ENCODE measurements at regions not wholly inside any gene's neighbourhood (a gene's known extent, or its start where the extent isn't known, plus 50 kb on each side); places are given as distances from the start of the nearest gene placed in this dataset.

DNA sequence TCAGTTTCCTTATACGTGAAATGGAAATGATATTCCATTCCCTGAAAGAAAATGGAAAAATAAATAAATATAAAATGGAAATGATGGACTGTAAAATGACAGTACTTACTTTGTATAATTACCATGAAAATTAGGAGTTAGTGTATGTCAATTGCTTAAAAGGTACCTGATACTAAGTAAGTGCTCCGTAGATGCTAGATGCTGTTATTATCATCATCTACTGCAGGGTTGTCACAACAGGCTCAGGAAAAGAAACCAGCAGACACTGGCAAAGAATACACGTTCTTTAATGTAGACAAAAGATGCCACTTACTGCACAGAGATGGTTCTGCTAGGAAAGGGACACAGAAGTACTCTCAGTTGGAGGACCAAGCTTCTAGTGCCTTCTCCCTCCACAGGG is 64.0 kb upstream of the KCNN2 start:
- no peak for TF ChIP-seq EZH2 (IDR thresholded peaks at IDR 0.05; ENCODE audit: insufficient read depth, poor library complexity, severe bottlenecking)
- no peak for TF ChIP-seq EZH2phosphoT487 (IDR thresholded peaks at IDR 0.05; ENCODE audit: insufficient read depth, low read depth)
- in situ Hi-C loops (cut with MboI) = no loop called here
- WGBS, 2 experiments (ENCODE audit: low coverage in 1 of 2, low lambda C conversion rate in 2 of 2, missing lambda C conversion rate in 2 of 2) = 27 to 31% methylated on average over 3 of the region's 3 CpGs
- Histone ChIP-seq H4K20me1 (ENCODE audit: insufficient read depth) (no peaks in the 10 kb centered on the region), H3K27ac (no peak overlapping the region), H3K36me3 (ENCODE audit: low read depth) (no peaks in the 10 kb centered on the region), H3K4me3 (no peak overlapping the region), H2AFZ (no peak overlapping the region), H3K9me2 (ENCODE audit: insufficient read depth) (no peaks in the 10 kb centered on the region), H3K4me2 (ENCODE audit: unreplicated experiment) (no peak overlapping the region), H3F3A (ENCODE audit: insufficient read depth) (no peaks in the 10 kb centered on the region), H3K79me2 (ENCODE audit: insufficient read depth) (no peaks in the 10 kb centered on the region), H3K27me3 (replicated peaks; ENCODE audit: insufficient read depth) (no peaks in the 10 kb centered on the region), H3K4me1 (ENCODE audit: insufficient read depth) (no peaks in the 10 kb centered on the region), H3K9me3 (ENCODE audit: low read depth) (no peaks in the 10 kb centered on the region), H3K9ac (no peak overlapping the region)
- DNase-seq = no peak

DNA sequence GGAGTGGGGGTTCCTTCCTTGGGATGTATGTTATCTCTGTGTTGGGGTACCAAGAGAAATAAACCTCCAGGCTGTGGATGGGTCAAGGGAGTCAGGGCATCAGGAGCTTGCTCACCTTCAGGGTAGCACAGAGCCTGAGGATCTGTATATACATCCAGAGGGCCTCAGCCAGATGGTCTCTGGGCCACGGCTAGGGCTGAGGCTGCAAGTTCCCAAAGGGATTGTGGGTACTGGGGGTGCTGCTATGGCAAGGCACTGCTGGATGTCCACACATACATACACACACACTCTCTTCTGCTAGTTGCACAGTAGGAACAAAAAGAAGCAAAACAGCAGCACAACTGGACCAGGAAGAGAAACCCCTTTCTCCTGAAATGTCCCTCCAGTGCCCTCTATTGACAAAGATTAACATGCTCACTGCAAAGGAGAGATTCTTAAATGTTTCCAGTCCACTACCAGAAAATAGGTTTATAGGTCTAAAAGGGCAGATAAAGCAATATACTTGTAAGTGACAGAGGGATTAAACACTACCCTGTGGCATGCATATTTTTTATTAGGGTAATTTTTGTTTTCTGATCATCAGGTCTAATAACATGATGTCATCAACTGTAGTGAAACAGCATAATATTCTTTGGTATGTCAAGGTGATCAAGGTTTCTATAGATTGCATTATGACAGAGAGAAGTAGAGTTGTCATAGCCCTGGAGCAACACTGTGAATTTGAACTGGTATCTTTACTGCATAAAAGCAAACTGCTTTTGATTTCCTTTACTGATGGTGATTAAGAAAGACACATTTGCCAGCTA is 56.3 kb upstream of the KCNN2 start:
- no peak for TF ChIP-seq EZH2 (IDR thresholded peaks at IDR 0.05; ENCODE audit: insufficient read depth, poor library complexity, severe bottlenecking)
- Histone ChIP-seq H3K9me3 (ENCODE audit: low read depth) (no peaks in the 10 kb centered on the region), H3K36me3 (ENCODE audit: low read depth) (no peaks in the 10 kb centered on the region), H3K9ac (no peak overlapping the region), H3K27me3 (replicated peaks; ENCODE audit: insufficient read depth) (no peaks in the 10 kb centered on the region), H3K9me2 (ENCODE audit: insufficient read depth) (no peaks in the 10 kb centered on the region), H3K79me2 (ENCODE audit: insufficient read depth) (no peaks in the 10 kb centered on the region), H3K4me3 (no peak overlapping the region), H3K4me1 (ENCODE audit: insufficient read depth) (no peaks in the 10 kb centered on the region), H3F3A (ENCODE audit: insufficient read depth) (no peaks in the 10 kb centered on the region), H3K4me2 (ENCODE audit: unreplicated experiment) (no peak overlapping the region), H3K27ac (no peak overlapping the region), H2AFZ (no peak overlapping the region), H4K20me1 (ENCODE audit: insufficient read depth) (no peaks in the 10 kb centered on the region)
- 18 to 38% methylated on average over 1 of the region's 1 CpG for WGBS, 2 experiments (ENCODE audit: low coverage in 1 of 2, low lambda C conversion rate in 2 of 2, missing lambda C conversion rate in 2 of 2)
- in situ Hi-C loops (cut with MboI) = no loop called here
- DNase-seq = peak; percentile 10

DNA sequence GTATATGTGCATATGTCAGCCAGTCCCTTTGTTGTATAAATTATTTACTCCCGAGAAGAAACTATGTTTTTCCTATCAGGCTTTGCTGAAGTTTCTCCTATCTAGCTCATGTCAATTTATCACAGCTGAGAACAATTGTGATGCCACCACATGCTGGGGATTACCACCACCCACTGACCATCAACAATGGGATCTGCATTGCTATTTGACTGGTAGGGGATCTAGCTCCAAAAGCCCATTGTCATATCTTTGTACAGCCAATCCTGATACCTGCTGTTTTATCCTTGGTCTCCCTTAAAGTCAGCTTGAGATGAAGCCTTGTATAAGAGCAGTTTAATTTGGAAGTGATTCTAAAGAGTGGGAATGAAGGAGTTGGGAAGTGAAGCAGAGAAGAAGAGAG is 53.9 kb upstream of the KCNN2 start:
- H3K4me2 ChIP-seq (ENCODE audit: unreplicated experiment) = no peak overlapping the region
- H4K20me1 ChIP-seq (ENCODE audit: insufficient read depth) = no peaks in the 10 kb centered on the region
- 6 to 18% methylated on average over 1 of the region's 1 CpG for WGBS, 2 experiments (ENCODE audit: low coverage in 1 of 2, low lambda C conversion rate in 2 of 2, missing lambda C conversion rate in 2 of 2)
- no peaks in the 10 kb centered on the region for H3F3A ChIP-seq (ENCODE audit: insufficient read depth)
- TF ChIP-seq EZH2 (IDR thresholded peaks at IDR 0.05; ENCODE audit: insufficient read depth, poor library complexity, severe bottlenecking) (no peak), EZH2phosphoT487 (IDR thresholded peaks at IDR 0.05; ENCODE audit: insufficient read depth, low read depth) (no peak)
- no peaks in the 10 kb centered on the region for H3K27me3 ChIP-seq (replicated peaks; ENCODE audit: insufficient read depth)
- H3K4me1 ChIP-seq (ENCODE audit: insufficient read depth) = no peaks in the 10 kb centered on the region
- no peak overlapping the region for H2AFZ ChIP-seq
- no peaks in the 10 kb centered on the region for H3K36me3 ChIP-seq (ENCODE audit: low read depth)
- H3K9me3 ChIP-seq (ENCODE audit: low read depth) = no peaks in the 10 kb centered on the region
- H3K9me2 ChIP-seq (ENCODE audit: insufficient read depth) = no peaks in the 10 kb centered on the region
- DNase-seq = no peak
- H3K9ac ChIP-seq = no peak overlapping the region
- H3K4me3 ChIP-seq = no peak overlapping the region
- no peak overlapping the region for H3K27ac ChIP-seq
- in situ Hi-C loops (cut with MboI) = no loop called here
- H3K79me2 ChIP-seq (ENCODE audit: insufficient read depth) = no peaks in the 10 kb centered on the region

DNA sequence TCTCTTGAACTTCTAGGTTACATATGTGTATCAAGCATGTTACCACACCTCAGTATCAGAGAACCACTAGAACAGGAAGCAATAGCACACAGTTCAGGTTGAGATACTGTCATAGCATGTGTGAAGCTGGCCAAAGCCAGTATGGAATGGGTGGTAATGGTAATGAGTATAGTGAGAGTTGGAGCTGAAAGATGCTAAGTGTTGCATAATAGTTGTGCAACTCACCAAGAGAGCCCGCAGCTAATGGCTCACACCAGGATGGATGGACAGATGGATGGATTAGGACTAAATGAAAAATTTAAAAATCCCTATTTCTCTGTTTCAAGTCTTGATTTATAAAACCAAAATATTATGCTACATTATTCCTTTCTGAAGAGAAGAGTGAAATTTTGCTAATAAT is 53.4 kb upstream of the KCNN2 start:
- Histone ChIP-seq H2AFZ (no peak overlapping the region), H3K9ac (no peak overlapping the region), H3K9me2 (ENCODE audit: insufficient read depth) (no peaks in the 10 kb centered on the region), H3K27me3 (replicated peaks; ENCODE audit: insufficient read depth) (no peaks in the 10 kb centered on the region), H3K4me3 (no peak overlapping the region), H3K36me3 (ENCODE audit: low read depth) (no peaks in the 10 kb centered on the region), H3K4me1 (ENCODE audit: insufficient read depth) (no peaks in the 10 kb centered on the region), H3F3A (ENCODE audit: insufficient read depth) (no peaks in the 10 kb centered on the region), H3K4me2 (ENCODE audit: unreplicated experiment) (no peak overlapping the region), H4K20me1 (ENCODE audit: insufficient read depth) (no peaks in the 10 kb centered on the region), H3K27ac (no peak overlapping the region), H3K79me2 (ENCODE audit: insufficient read depth) (no peaks in the 10 kb centered on the region), H3K9me3 (ENCODE audit: low read depth) (no peaks in the 10 kb centered on the region)
- TF ChIP-seq EZH2phosphoT487 (IDR thresholded peaks at IDR 0.05; ENCODE audit: insufficient read depth, low read depth) = no peak
- TF ChIP-seq EZH2 (IDR thresholded peaks at IDR 0.05; ENCODE audit: insufficient read depth, poor library complexity, severe bottlenecking) = no peak
- in situ Hi-C loops (cut with MboI) = no loop called here
- DNase-seq = no peak
- WGBS, 2 experiments (ENCODE audit: low coverage in 1 of 2, low lambda C conversion rate in 2 of 2, missing lambda C conversion rate in 2 of 2) = 31 to 47% methylated on average over 1 of the region's 1 CpG
